ENCODE measurements at regions not wholly inside any gene's neighbourhood (a gene's known extent, or its start where the extent isn't known, plus 50 kb on each side); places are given as distances from the start of the nearest gene placed in this dataset.

- TF ChIP-seq CTCF (IDR thresholded peaks at IDR 0.05) (no peak), POLR2A (IDR thresholded peaks at IDR 0.05) (no peak)
Measured at GRCh38 chr12:58995666-58996363, 75.5 kb upstream of the LRIG3 start.
